HUES64 (cell line): ENCODE measurements at regions not wholly inside any gene's neighbourhood (a gene's known extent, or its start where the extent isn't known, plus 50 kb on each side); places are given as distances from the start of the nearest gene placed in this dataset.
"Not testable (repeated sequence)": the region's sequence is repeated elsewhere in the genome, so short reads cannot be mapped to it uniquely, and the experiment has no call there.

ENCODE experiments used
- H3K27ac ChIP-seq: 2 replicates; pipeline ENCODE4 v1.7.0; 2013; ENCODE audit warnings: low read depth, low read length, inconsistent platforms
- H3K27me3 ChIP-seq: 2 replicates; pipeline ENCODE4 v1.6.1; 2013; ENCODE audit warnings: mild to moderate bottlenecking, low read length; ENCODE audit not compliant: insufficient read depth
- H3K36me3 ChIP-seq: 2 replicates; pipeline ENCODE4 v1.6.1; 2013; ENCODE audit warnings: mild to moderate bottlenecking, low read length; ENCODE audit not compliant: insufficient read depth
- H3K4me1 ChIP-seq: 2 replicates; pipeline ENCODE4 v1.6.1; 2013; ENCODE audit warnings: mild to moderate bottlenecking, low read length, moderate library complexity; ENCODE audit not compliant: insufficient read depth
- H3K4me3 ChIP-seq: 2 replicates; pipeline ENCODE4 v1.5.1; 2013; ENCODE audit warnings: mild to moderate bottlenecking, low read length, moderate library complexity
- H3K9ac ChIP-seq: 2 replicates; pipeline ENCODE4 v1.6.1; 2013; ENCODE audit warnings: mild to moderate bottlenecking, low read depth, low read length
- H3K9me3 ChIP-seq: 2 replicates; pipeline ENCODE4 v1.6.1; 2013; ENCODE audit warnings: low read depth, low read length; ENCODE audit not compliant: insufficient read depth
- WGBS: fragments of 150-250, 120-280 bp; methylation state at CpG from one replicate; pipeline ENCODE4 v1.1.7; 2013; ENCODE audit warnings: missing lambda C conversion rate; 5-methylcytosine and 5-hydroxymethylcytosine counted together

GRCh38 chr6:104676679-104677078 lies 183.0 kb downstream of the HACE1 start:
- H3K4me3 ChIP-seq, H3K9me3 ChIP-seq, H3K36me3 ChIP-seq, H3K27me3 ChIP-seq, H3K4me1 ChIP-seq, H3K9ac ChIP-seq, H3K27ac ChIP-seq: not testable (repeated sequence)
- 95% methylated on average over 2 of the region's 3 CpGs for WGBS

DNA sequence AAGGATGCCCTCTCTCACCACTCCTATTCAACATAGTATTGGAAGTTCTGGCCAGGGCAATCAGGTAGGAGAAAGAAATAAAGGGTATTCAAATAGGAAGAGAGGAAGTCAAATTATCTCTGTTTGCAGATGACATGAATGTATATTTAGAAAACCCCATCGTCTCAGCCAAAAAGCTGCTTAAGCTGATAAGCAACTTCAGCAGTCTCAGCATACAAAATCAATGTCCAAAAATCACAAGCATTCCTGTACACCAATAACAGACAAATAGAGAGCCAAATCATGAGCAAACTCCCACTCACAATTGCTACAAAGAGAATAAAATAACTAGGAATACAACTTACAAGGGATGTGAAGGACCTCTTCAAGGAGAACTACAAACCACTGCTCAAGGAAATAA lies 184.6 kb downstream of the HACE1 start:
- H3K9me3 ChIP-seq, H3K27ac ChIP-seq, H3K36me3 ChIP-seq, H3K4me3 ChIP-seq, H3K27me3 ChIP-seq, H3K9ac ChIP-seq, H3K4me1 ChIP-seq: not testable (repeated sequence)
- 95% methylated on average over 1 of the region's 1 CpG for WGBS

GRCh38 chr6:104673078-104673477 lies 186.6 kb downstream of the HACE1 start:
- H3K27me3 ChIP-seq, H3K4me3 ChIP-seq, H3K27ac ChIP-seq, H3K9me3 ChIP-seq, H3K36me3 ChIP-seq, H3K4me1 ChIP-seq, H3K9ac ChIP-seq: not testable (repeated sequence)
- 55% methylated on average over 1 of the region's 1 CpG for WGBS

DNA sequence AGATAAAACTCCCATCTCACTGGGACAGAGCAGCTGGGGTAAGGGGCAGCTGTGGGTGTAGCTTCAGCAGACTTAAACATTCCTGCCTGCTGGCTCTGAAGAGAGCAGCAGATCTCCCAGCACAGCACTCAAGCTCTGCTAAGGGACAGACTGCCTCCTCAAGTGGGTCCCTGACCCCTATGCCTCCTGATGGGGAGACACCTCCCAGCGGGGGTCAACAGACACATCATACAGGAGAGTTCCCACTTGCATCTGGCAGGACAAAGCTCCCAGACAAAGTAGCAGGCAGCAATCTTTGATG lies 188.2 kb downstream of the HACE1 start:
- H3K36me3 ChIP-seq, H3K9ac ChIP-seq, H3K9me3 ChIP-seq, H3K27ac ChIP-seq, H3K27me3 ChIP-seq, H3K4me3 ChIP-seq, H3K4me1 ChIP-seq: not testable (repeated sequence)
- WGBS, result 93% methylated on average over 1 of the region's 1 CpG

GRCh38 chr6:104670834-104671590 lies 188.7 kb downstream of the HACE1 start:
- H3K27me3 ChIP-seq, H3K9me3 ChIP-seq, H3K9ac ChIP-seq, H3K4me1 ChIP-seq, H3K36me3 ChIP-seq, H3K4me3 ChIP-seq, H3K27ac ChIP-seq: not testable (repeated sequence)
- 89% methylated on average over 17 of the region's 17 CpGs for WGBS

GRCh38 chr6:104669483-104669882 lies 190.2 kb downstream of the HACE1 start:
- Histone ChIP-seq H3K4me1 (no peaks in the 10 kb centered on the region), H3K9me3 (peaks cover 4% of the 10 kb centered on the region; the same call in 1 of the 2 replicates), H3K36me3 (no peaks in the 10 kb centered on the region), H3K27ac (no peak overlapping the region), H3K27me3 (no peaks in the 10 kb centered on the region), H3K4me3 (no peak overlapping the region), H3K9ac (no peak overlapping the region)
- WGBS, result over 99% methylated on average over 5 of the region's 5 CpGs

DNA sequence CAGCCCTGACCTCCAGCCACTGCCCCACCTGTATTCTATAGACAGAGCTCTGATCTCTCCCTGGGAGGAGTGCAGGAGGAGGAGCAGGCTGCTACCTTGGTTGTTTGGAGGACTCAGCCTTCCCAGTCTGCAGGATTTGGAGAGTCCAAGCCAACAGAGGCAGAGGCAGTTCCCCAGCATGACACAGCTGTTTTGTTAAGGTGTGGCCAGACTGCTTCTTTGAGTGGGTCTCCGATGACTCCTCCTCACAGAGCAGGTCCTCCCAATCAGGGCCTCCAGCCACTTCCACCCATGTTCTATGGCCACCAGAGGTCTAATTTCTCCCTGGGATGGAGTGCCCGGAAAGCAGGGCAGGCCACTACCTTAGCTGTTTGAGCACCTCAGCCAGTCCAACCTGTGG lies 203.5 kb downstream of the HACE1 start:
- no peaks in the 10 kb centered on the region for H3K4me1 ChIP-seq
- no peak overlapping the region for H3K4me3 ChIP-seq
- H3K27me3 ChIP-seq, result no peaks in the 10 kb centered on the region
- no peaks in the 10 kb centered on the region for H3K9me3 ChIP-seq
- H3K36me3 ChIP-seq, result no peaks in the 10 kb centered on the region
- no peak overlapping the region for H3K9ac ChIP-seq
- WGBS, result 98% methylated on average over 2 of the region's 2 CpGs
- no peak overlapping the region for H3K27ac ChIP-seq

GRCh38 chr6:104653781-104654180 lies 205.9 kb downstream of the HACE1 start:
- 94% methylated on average over 2 of the region's 3 CpGs for WGBS
- Histone ChIP-seq H3K4me3 (no peak overlapping the region), H3K4me1 (no peaks in the 10 kb centered on the region), H3K9me3 (no peaks in the 10 kb centered on the region), H3K36me3 (no peaks in the 10 kb centered on the region), H3K27me3 (no peaks in the 10 kb centered on the region), H3K9ac (no peak overlapping the region), H3K27ac (no peak overlapping the region)

- Histone ChIP-seq H3K4me3 (no peak overlapping the region), H3K27ac (no peak overlapping the region), H3K36me3 (no peaks in the 10 kb centered on the region), H3K4me1 (no peaks in the 10 kb centered on the region), H3K27me3 (no peaks in the 10 kb centered on the region), H3K9ac (no peak overlapping the region), H3K9me3 (no peaks in the 10 kb centered on the region)
- no CpG with 5 or more reads among the region's 1 CpG for WGBS
Measured at GRCh38 chr6:104648347-104648746, 211.4 kb downstream of the HACE1 start.

DNA sequence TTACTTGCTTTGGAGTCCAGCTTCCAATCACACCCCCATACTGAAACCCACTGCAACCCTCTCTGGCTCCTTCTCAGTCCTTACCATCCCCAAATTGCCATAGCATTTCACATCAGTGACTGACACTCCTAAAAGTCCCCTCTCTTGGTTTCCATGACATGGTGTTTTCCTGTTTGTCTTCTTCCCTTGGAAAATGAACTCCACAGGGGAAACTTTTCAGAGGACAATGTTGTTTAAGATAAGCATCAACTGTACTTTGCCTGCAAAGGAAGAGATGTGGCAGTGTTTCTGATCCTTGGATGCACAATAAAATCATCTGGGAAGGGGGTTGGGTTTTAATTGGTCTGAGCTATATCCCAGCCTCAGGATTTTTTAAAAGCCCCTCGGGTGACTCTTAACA lies 214.9 kb downstream of the HACE1 start:
- no peak overlapping the region for H3K4me3 ChIP-seq
- WGBS, result 98% methylated on average over 1 of the region's 1 CpG
- H3K36me3 ChIP-seq, result no peaks in the 10 kb centered on the region

DNA sequence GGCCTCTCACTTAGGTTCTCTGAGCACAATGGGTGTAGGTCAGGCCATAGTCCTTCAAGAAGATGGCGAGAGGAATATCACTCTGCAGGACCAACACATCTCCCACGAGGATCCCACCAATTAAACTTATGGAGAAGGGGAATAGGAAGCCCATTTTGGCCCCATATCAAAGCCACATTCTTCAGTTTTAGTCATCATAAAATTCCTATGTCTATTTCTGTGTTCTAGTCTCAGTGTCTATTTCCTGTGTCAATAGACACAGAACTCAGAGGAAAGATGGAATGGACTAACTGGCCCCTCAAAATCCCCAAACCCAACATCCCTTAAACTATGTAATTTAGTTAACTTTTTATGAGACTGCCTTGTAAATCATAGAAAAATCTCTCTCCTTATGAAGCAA lies 216.8 kb downstream of the HACE1 start:
- no peaks in the 10 kb centered on the region for H3K4me1 ChIP-seq
- 96% methylated on average over 2 of the region's 2 CpGs for WGBS
- H3K27ac ChIP-seq, result no peak overlapping the region
- H3K27me3 ChIP-seq, result no peaks in the 10 kb centered on the region
- no peak overlapping the region for H3K4me3 ChIP-seq
- no peak overlapping the region for H3K9ac ChIP-seq
- no peaks in the 10 kb centered on the region for H3K9me3 ChIP-seq
- no peaks in the 10 kb centered on the region for H3K36me3 ChIP-seq

More for the DNA sequence above, 214.9 kb downstream of the HACE1 start:
- H3K27ac ChIP-seq, result no peak overlapping the region
- H3K9ac ChIP-seq, result no peak overlapping the region
- no peaks in the 10 kb centered on the region for H3K27me3 ChIP-seq
- no peaks in the 10 kb centered on the region for H3K4me1 ChIP-seq
- H3K9me3 ChIP-seq, result no peaks in the 10 kb centered on the region

- Histone ChIP-seq H3K9me3 (no peaks in the 10 kb centered on the region), H3K36me3 (no peaks in the 10 kb centered on the region), H3K4me3 (no peak overlapping the region), H3K4me1 (no peaks in the 10 kb centered on the region), H3K9ac (no peak overlapping the region), H3K27ac (no peak overlapping the region), H3K27me3 (no peaks in the 10 kb centered on the region)
- 87% methylated on average over 6 of the region's 6 CpGs for WGBS
Measured at GRCh38 chr6:104640761-104641160, 219.0 kb downstream of the HACE1 start.
